B cell (primary cell): ENCODE measurements at regions not wholly inside any gene's neighbourhood (a gene's known extent, or its start where the extent isn't known, plus 50 kb on each side); places are given as distances from the start of the nearest gene placed in this dataset.

ENCODE experiments used
- ATAC-seq: fragments of 200-7000 bp; cut with Tn5 transposase; one replicate; pipeline ENCODE4 v1.10.0; 2021; ENCODE audit warnings: low read depth, mild to moderate bottlenecking, moderate number of reproducible peaks, moderate library complexity
- CTCF ChIA-PET: fragments of 350-600 bp; sonication (Branson Sonifier 250); formaldehyde crosslinking; loops from one replicate; lab custom pipeline; 2021; ENCODE audit warnings: antibody characterized with exemption, inconsistent platforms; lab: Charles Lee
- POLR2A ChIA-PET: fragments of 350-600 bp; sonication (Branson Sonifier 250); formaldehyde crosslinking; loops from one replicate; lab custom pipeline; 2021; ENCODE audit warnings: antibody characterized with exemption; lab: Charles Lee
- DNase-seq: peaks from one replicate; pipeline ENCODE4 v3.0.0; 2013
- H2AFZ ChIP-seq: 2 replicates; pipeline ENCODE4 v1.6.1; 2012; ENCODE audit warnings: mild to moderate bottlenecking, low read depth, low read length; ENCODE audit not compliant: insufficient read depth, poor library complexity, severe bottlenecking
- H3K27ac ChIP-seq, 2 donors: 1 replicate in 1 of 2; 2 replicates in 1 of 2; pipeline ENCODE4 v1.5.1; 2012 to 2013; ENCODE audit warnings: low read length in 2 of 2, mild to moderate bottlenecking in 2 of 2, moderate library complexity in 1 of 2
- H3K27me3 ChIP-seq, 4 experiments: fragments of 200-600 bp in 1 of 4; sonication (generic) in 1 of 4; replicated peaks in 1 of 4; 1 replicate in 2 of 4; 2 replicates in 2 of 4; pipeline versions ENCODE4 v1.6.1 to v1.7.0; 2013 to 2016; ENCODE audit warnings: low read length in 3 of 4, mild to moderate bottlenecking in 2 of 4, mixed read lengths in 1 of 4, moderate library complexity in 1 of 4; ENCODE audit not compliant: insufficient read depth in 4 of 4, control insufficient read depth in 3 of 4; ENCODE audit errors: control extremely low read depth in 1 of 4
- H3K36me3 ChIP-seq, 2 experiments: replicated peaks in 1 of 2; 1 replicate in 1 of 2; 2 replicates in 1 of 2; pipeline versions ENCODE4 v1.6.1 to v1.7.1; 2013; ENCODE audit warnings: low read length in 1 of 2; ENCODE audit not compliant: insufficient read depth in 2 of 2, control insufficient read depth in 1 of 2; ENCODE audit errors: control extremely low read depth in 1 of 2, extremely low read depth in 1 of 2
- H3K4me1 ChIP-seq, 2 donors: fragments of 200-600 bp in 1 of 2; sonication (generic) in 1 of 2; 1 replicate in 1 of 2; 2 replicates in 1 of 2; pipeline versions ENCODE4 v1.5.1 to v1.6.1; 2013 to 2017; ENCODE audit warnings: low read length in 2 of 2; ENCODE audit not compliant: control insufficient read depth in 2 of 2, insufficient read depth in 2 of 2
- H3K4me2 ChIP-seq: replicated peaks from 2 replicates; pipeline ENCODE3; 2012; ENCODE audit warnings: mild to moderate bottlenecking, low read depth, low read length; ENCODE audit not compliant: poor library complexity, severe bottlenecking
- H3K4me3 ChIP-seq, 5 experiments: fragments of 200-600 bp in 1 of 5; sonication (generic) in 1 of 5; 1 replicate in 3 of 5; 2 replicates in 2 of 5; pipeline versions ENCODE4 v1.5.1 to v1.7.0; 2011 to 2016; ENCODE audit warnings: low read length in 4 of 5, mild to moderate bottlenecking in 4 of 5, low read depth in 2 of 5, control low read depth in 1 of 5, moderate library complexity in 1 of 5; ENCODE audit not compliant: insufficient read depth in 1 of 5; ENCODE audit errors: control extremely low read depth in 1 of 5, extremely low read depth in 1 of 5
- H3K79me2 ChIP-seq: fragments of 200-600 bp; sonication (generic); one replicate; pipeline ENCODE4 v1.6.0; 2016; ENCODE audit warnings: low read length; ENCODE audit not compliant: control insufficient read depth, insufficient read depth
- H3K9ac ChIP-seq: fragments of 200-600 bp; sonication (generic); 2 replicates; pipeline ENCODE4 v1.6.1; 2017; ENCODE audit warnings: mild to moderate bottlenecking, low read length, moderate library complexity
- H3K9me3 ChIP-seq, 3 donors: one replicate each; pipeline versions ENCODE4 v1.6.1 to v1.7.1; 2013; ENCODE audit warnings: low read length in 2 of 3; ENCODE audit not compliant: control insufficient read depth in 2 of 3, insufficient read depth in 1 of 3; ENCODE audit errors: control extremely low read depth in 1 of 3
- H4K20me1 ChIP-seq: 2 replicates; pipeline ENCODE4 v1.6.0; 2012; ENCODE audit warnings: mild to moderate bottlenecking, low read length; ENCODE audit not compliant: insufficient read depth, control insufficient read depth, poor library complexity, severe bottlenecking
- H3K27ac Mint-ChIP-seq: one replicate; pipeline ENCODE4 v1.8.0; 2021; ENCODE audit warnings: mixed read lengths
- H3K27me3 Mint-ChIP-seq: one replicate; pipeline ENCODE4 v1.8.0; 2021; ENCODE audit warnings: mixed read lengths
- H3K4me1 Mint-ChIP-seq: one replicate; pipeline ENCODE4 v1.8.0; 2021; ENCODE audit warnings: mixed read lengths
- H3K4me3 Mint-ChIP-seq: one replicate; pipeline ENCODE4 v1.8.0; 2021; ENCODE audit warnings: mixed read lengths
- H3K9me3 Mint-ChIP-seq: one replicate; pipeline ENCODE4 v1.8.0; 2022; ENCODE audit warnings: mixed read lengths; ENCODE audit not compliant: insufficient read depth
- EZH2 ChIP-seq: IDR thresholded peaks from 2 replicates; pipeline ENCODE4 v1.6.1; 2012; ENCODE audit warnings: borderline replicate concordance, low read depth, mild to moderate bottlenecking, moderate library complexity, low read length; ENCODE audit not compliant: insufficient read depth, poor library complexity, severe bottlenecking
- WGBS: methylation state at CpG from one replicate; pipeline ENCODE4 v1.1.5; 2013; ENCODE audit warnings: missing lambda C conversion rate; ENCODE audit not compliant: insufficient coverage; 5-methylcytosine and 5-hydroxymethylcytosine counted together
- intact Hi-C: fragments of 100-400 bp; cut with micrococcal nuclease; formaldehyde crosslinking; loops from one replicate; pipeline ENCODE4 v1.10.0; 2022
- TF ChIP-seq, protein P1 (sequence below): fragments of 200-600 bp; IDR thresholded peaks from one replicate; pipeline ENCODE4 v1.8.0; 2022; ENCODE audit warnings: antibody characterized with exemption, mild to moderate bottlenecking

DNA sequence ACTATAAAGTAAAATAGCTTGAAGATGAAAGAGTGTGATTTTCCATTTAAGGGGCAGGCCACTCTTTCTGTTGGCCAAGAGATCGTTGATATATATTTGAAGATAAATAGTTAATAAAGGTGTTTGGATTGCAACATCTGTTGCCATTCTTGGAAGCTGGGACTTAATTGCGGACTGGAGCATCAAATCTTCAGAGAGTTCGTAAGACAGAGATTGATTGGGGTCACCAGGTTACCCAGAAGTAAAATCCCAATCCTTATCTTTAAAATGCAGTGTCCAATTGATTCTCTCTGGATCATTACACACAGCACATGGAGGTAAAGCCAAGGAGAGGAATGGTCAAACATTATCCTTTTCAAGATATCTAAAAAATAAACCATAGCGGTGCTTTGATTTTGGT, 220.8 kb upstream of the HES1 start:
- no peak overlapping the region for H3K4me2 ChIP-seq
- H3K9me3 Mint-ChIP-seq, result no peaks in the 10 kb centered on the region
- POLR2A ChIA-PET, result no interaction called here

GRCh38 chr3:193915613-193916012, 220.3 kb upstream of the HES1 start:
- Histone ChIP-seq H3K4me3 (no peak overlapping the region), H3K9me3 (no peaks in the 10 kb centered on the region), H2AFZ (no peak overlapping the region), H3K79me2 (no peaks in the 10 kb centered on the region), H3K4me1 (peaks cover 3 to 4% of the 10 kb centered on the region in 2 donors), H3K4me2 (no peak overlapping the region), H3K36me3 (no peaks in the 10 kb centered on the region), H4K20me1 (no peaks in the 10 kb centered on the region), H3K9ac (no peak overlapping the region), H3K27me3 (no peaks in the 10 kb centered on the region), H3K27ac (no peak overlapping the region)
- CTCF ChIA-PET, result no interaction called here
- intact Hi-C loops, result no loop called here
- Mint-ChIP-seq H3K27me3 (peaks cover 4% of the 10 kb centered on the region), H3K27ac (no peak overlapping the region), H3K4me3 (no peak overlapping the region), H3K4me1 (no peaks in the 10 kb centered on the region), H3K9me3 (no peaks in the 10 kb centered on the region)
- POLR2A ChIA-PET, result no interaction called here
- ATAC-seq (no peak), DNase-seq (no peak)
- TF ChIP-seq, protein P1, sequence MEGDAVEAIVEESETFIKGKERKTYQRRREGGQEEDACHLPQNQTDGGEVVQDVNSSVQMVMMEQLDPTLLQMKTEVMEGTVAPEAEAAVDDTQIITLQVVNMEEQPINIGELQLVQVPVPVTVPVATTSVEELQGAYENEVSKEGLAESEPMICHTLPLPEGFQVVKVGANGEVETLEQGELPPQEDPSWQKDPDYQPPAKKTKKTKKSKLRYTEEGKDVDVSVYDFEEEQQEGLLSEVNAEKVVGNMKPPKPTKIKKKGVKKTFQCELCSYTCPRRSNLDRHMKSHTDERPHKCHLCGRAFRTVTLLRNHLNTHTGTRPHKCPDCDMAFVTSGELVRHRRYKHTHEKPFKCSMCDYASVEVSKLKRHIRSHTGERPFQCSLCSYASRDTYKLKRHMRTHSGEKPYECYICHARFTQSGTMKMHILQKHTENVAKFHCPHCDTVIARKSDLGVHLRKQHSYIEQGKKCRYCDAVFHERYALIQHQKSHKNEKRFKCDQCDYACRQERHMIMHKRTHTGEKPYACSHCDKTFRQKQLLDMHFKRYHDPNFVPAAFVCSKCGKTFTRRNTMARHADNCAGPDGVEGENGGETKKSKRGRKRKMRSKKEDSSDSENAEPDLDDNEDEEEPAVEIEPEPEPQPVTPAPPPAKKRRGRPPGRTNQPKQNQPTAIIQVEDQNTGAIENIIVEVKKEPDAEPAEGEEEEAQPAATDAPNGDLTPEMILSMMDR, result no peak
- no peak for TF ChIP-seq EZH2

More for the DNA sequence above, 220.8 kb upstream of the HES1 start:
- H3K27me3 Mint-ChIP-seq, result peaks cover 4% of the 10 kb centered on the region
- no peak overlapping the region for H2AFZ ChIP-seq
- 78% methylated on average over 1 of the region's 4 CpGs for WGBS
- intact Hi-C loops, result no loop called here
- no peak overlapping the region for H3K27ac ChIP-seq
- H3K27ac Mint-ChIP-seq, result no peak overlapping the region
- no peaks in the 10 kb centered on the region for H3K4me1 Mint-ChIP-seq
- H3K79me2 ChIP-seq, result no peaks in the 10 kb centered on the region
- H3K4me3 Mint-ChIP-seq, result no peak overlapping the region
- no peaks in the 10 kb centered on the region for H3K36me3 ChIP-seq
- DNase-seq (no peak), ATAC-seq (no peak)
- H3K9me3 ChIP-seq, result no peaks in the 10 kb centered on the region
- no peak overlapping the region for H3K4me3 ChIP-seq
- H3K27me3 ChIP-seq, result no peaks in the 10 kb centered on the region
- H3K4me1 ChIP-seq, result peaks cover 3 to 4% of the 10 kb centered on the region in 2 donors
- TF ChIP-seq EZH2, result no peak
- TF ChIP-seq, protein P1, result no peak
- H3K9ac ChIP-seq, result no peak overlapping the region
- CTCF ChIA-PET, result interaction anchor here (1.0 kb wide), 1 partner anchor 9 kb away, joined by 3 read pairs; no protein-coding TSS in a partner anchor
- no peaks in the 10 kb centered on the region for H4K20me1 ChIP-seq
